ENCODE measurements at regions not wholly inside any gene's neighbourhood (a gene's known extent, or its start where the extent isn't known, plus 50 kb on each side); places are given as distances from the start of the nearest gene placed in this dataset.

- TF ChIP-seq CTCF (IDR thresholded peaks at IDR 0.05; ENCODE audit: insufficient read depth, low read length, poor library complexity, severe bottlenecking), result no peak
- DNase-seq (ENCODE audit: low read depth), result no peak
- Histone ChIP-seq H3K36me3 (ENCODE audit: control insufficient read depth, insufficient read depth, low read length) (no peaks in the 10 kb centered on the region), H3K4me3 (ENCODE audit: low read depth, low read length) (no peak overlapping the region), H3K27me3 (ENCODE audit: control insufficient read depth, insufficient read depth, low read length) (no peaks in the 10 kb centered on the region)
Observed at GRCh38 chr4:34572026-34572425, 1672.3 kb downstream of the ARAP2 start.

DNA sequence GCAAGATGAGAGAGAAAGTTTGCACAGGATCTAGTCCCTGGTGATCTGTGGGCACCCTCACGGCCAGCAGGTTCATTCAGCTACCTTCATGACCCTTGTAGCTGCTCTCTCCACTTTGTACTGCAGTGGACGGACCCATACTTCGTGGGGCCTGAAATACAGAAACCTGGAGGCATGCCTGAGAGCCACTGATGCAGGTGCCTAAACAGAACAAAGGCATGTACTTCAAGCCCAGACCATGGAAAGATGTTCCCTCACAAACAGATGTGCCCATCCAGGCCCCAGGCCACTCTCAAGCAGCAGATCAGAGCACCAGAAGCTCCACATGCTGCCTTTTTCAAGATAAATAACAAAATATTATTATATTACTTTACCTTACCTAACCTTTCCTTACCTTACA is 1629.0 kb downstream of the ARAP2 start:
- no peaks in the 10 kb centered on the region for H3K36me3 ChIP-seq (ENCODE audit: control insufficient read depth, insufficient read depth, low read length)
- no peaks in the 10 kb centered on the region for H3K27me3 ChIP-seq (ENCODE audit: control insufficient read depth, insufficient read depth, low read length)
- no peak for TF ChIP-seq CTCF (IDR thresholded peaks at IDR 0.05; ENCODE audit: insufficient read depth, low read length, poor library complexity, severe bottlenecking)
- no peak overlapping the region for H3K4me3 ChIP-seq (ENCODE audit: low read depth, low read length)
- no peak for DNase-seq (ENCODE audit: low read depth)

- no peak for TF ChIP-seq CTCF (IDR thresholded peaks at IDR 0.05; ENCODE audit: insufficient read depth, low read length, poor library complexity, severe bottlenecking)
- H3K4me3 ChIP-seq (ENCODE audit: low read depth, low read length), result no peak overlapping the region
- H3K36me3 ChIP-seq (ENCODE audit: control insufficient read depth, insufficient read depth, low read length), result no peaks in the 10 kb centered on the region
- no peaks in the 10 kb centered on the region for H3K27me3 ChIP-seq (ENCODE audit: control insufficient read depth, insufficient read depth, low read length)
- peak; percentile 34 for DNase-seq (ENCODE audit: low read depth)
Observed at GRCh38 chr4:34619531-34620162, 1624.7 kb downstream of the ARAP2 start.

DNA sequence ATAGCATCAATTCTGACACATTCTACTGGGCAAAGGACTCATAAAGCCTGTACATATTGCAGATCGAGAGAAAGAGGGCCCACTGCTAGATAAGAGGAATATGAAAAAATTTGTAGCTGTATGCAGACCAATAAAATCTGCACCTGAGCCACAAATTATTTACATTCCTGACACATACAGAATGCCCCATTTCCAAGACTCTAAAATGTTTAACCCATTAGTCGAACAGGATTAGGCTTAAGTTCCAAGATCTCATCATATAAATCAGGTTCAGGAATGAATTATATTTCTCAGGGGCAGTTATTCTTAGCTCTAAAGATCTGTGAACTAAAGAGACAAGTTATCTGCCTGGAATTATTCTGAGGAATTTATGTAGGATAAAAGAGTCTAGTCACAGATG is 1615.8 kb downstream of the ARAP2 start:
- Histone ChIP-seq H3K36me3 (ENCODE audit: control insufficient read depth, insufficient read depth, low read length) (no peaks in the 10 kb centered on the region), H3K27me3 (ENCODE audit: control insufficient read depth, insufficient read depth, low read length) (no peaks in the 10 kb centered on the region), H3K4me3 (ENCODE audit: low read depth, low read length) (no peak overlapping the region)
- no peak for TF ChIP-seq CTCF (IDR thresholded peaks at IDR 0.05; ENCODE audit: insufficient read depth, low read length, poor library complexity, severe bottlenecking)
- DNase-seq (ENCODE audit: low read depth), result no peak

DNA sequence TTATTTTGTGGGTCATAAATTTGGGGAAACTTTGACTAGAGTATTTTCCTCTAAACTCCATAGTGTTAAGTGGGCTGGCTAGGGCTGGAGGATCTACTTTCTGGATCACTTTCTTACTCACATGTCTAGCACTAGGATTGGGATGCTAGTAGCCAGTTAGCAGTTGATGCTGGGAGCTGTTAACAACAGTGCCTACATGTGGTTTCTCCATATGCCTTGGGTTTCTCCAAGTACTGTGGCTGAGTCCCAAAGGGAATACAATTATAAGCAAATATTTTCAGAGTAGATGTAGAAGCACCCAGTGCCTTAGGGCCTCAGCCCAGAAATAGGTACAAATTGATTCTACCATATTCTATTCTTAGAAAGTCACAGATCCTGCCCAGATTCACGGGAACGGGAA is 1614.9 kb downstream of the ARAP2 start:
- TF ChIP-seq CTCF (IDR thresholded peaks at IDR 0.05; ENCODE audit: insufficient read depth, low read length, poor library complexity, severe bottlenecking), result no peak
- Histone ChIP-seq H3K36me3 (ENCODE audit: control insufficient read depth, insufficient read depth, low read length) (no peaks in the 10 kb centered on the region), H3K27me3 (ENCODE audit: control insufficient read depth, insufficient read depth, low read length) (no peaks in the 10 kb centered on the region), H3K4me3 (ENCODE audit: low read depth, low read length) (no peak overlapping the region)
- no peak for DNase-seq (ENCODE audit: low read depth)

GRCh38 chr4:34633241-34633640 is 1611.1 kb downstream of the ARAP2 start:
- no peak for DNase-seq (ENCODE audit: low read depth)

More at GRCh38 chr4:34633241-34633640, 1611.1 kb downstream of the ARAP2 start:
- Histone ChIP-seq H3K27me3 (ENCODE audit: control insufficient read depth, insufficient read depth, low read length) (no peaks in the 10 kb centered on the region), H3K36me3 (ENCODE audit: control insufficient read depth, insufficient read depth, low read length) (no peaks in the 10 kb centered on the region), H3K4me3 (ENCODE audit: low read depth, low read length) (no peak overlapping the region)
- no peak for TF ChIP-seq CTCF (IDR thresholded peaks at IDR 0.05; ENCODE audit: insufficient read depth, low read length, poor library complexity, severe bottlenecking)

All from kidney epithelial cell (primary cell).